ENCODE measurements at regions not wholly inside any gene's neighbourhood (a gene's known extent, or its start where the extent isn't known, plus 50 kb on each side); places are given as distances from the start of the nearest gene placed in this dataset.

DNA sequence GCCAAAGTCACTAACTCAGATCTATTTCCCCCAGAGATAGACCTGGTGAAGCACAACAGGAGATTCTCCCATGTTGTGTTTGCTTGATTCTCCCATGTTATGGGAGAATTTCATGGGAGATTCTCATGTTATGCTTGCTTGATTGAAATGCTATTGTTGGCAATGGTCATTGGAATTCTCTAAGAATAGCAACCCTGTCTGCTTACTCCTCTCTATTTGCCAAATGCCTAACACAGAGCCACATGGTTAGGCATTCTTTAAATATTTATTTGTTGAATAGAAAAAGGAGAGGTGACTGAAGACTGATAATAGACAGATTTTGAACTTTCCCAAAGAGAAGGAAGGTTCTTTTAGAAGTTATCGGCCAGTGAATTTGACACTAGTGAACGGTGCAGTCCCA is 111.5 kb upstream of the MPHOSPH6 start:
- TF ChIP-seq, protein P1, sequence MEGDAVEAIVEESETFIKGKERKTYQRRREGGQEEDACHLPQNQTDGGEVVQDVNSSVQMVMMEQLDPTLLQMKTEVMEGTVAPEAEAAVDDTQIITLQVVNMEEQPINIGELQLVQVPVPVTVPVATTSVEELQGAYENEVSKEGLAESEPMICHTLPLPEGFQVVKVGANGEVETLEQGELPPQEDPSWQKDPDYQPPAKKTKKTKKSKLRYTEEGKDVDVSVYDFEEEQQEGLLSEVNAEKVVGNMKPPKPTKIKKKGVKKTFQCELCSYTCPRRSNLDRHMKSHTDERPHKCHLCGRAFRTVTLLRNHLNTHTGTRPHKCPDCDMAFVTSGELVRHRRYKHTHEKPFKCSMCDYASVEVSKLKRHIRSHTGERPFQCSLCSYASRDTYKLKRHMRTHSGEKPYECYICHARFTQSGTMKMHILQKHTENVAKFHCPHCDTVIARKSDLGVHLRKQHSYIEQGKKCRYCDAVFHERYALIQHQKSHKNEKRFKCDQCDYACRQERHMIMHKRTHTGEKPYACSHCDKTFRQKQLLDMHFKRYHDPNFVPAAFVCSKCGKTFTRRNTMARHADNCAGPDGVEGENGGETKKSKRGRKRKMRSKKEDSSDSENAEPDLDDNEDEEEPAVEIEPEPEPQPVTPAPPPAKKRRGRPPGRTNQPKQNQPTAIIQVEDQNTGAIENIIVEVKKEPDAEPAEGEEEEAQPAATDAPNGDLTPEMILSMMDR (IDR thresholded peaks at IDR 0.05): no peak
- TF ChIP-seq POLR2AphosphoS5 (IDR thresholded peaks at IDR 0.05): no peak

Data from suprapubic skin (tissue), 3 donors.